Smooth muscle cell (in vitro differentiated cells): ENCODE measurements at regions not wholly inside any gene's neighbourhood (a gene's known extent, or its start where the extent isn't known, plus 50 kb on each side); places are given as distances from the start of the nearest gene placed in this dataset.

ENCODE experiments used
- DNase-seq: peaks from one replicate; lab custom pipeline; 2025; ENCODE audit not compliant: unreplicated experiment; lab: John Stamatoyannopoulos, UW
- H2AFZ ChIP-seq: fragments of 200-600 bp; sonication (generic); 2 replicates; pipeline ENCODE4 v1.6.0; 2016; ENCODE audit warnings: antibody characterized with exemption, low read depth, mild to moderate bottlenecking
- H3F3A ChIP-seq: fragments of 200-600 bp; sonication (generic); 2 replicates; pipeline ENCODE4 v1.6.0; 2017; ENCODE audit warnings: antibody characterized with exemption, low read depth
- H3K27ac ChIP-seq: fragments of 200-600 bp; sonication (generic); 2 replicates; pipeline ENCODE4 v1.5.1; 2016; ENCODE audit warnings: low read depth, mild to moderate bottlenecking
- H3K27me3 ChIP-seq: fragments of 200-600 bp; sonication (generic); 2 replicates; pipeline ENCODE4 v1.6.1; 2016; ENCODE audit warnings: low read depth, mild to moderate bottlenecking
- H3K36me3 ChIP-seq: fragments of 200-600 bp; sonication (generic); 2 replicates; pipeline ENCODE4 v1.5.1; 2016; ENCODE audit warnings: low read depth
- H3K4me1 ChIP-seq: fragments of 200-600 bp; sonication (generic); 2 replicates; pipeline ENCODE4 v1.5.1; 2016; ENCODE audit warnings: low read depth
- H3K4me2 ChIP-seq: fragments of 200-600 bp; sonication (generic); 2 replicates; pipeline ENCODE4 v1.6.0; 2016; ENCODE audit warnings: mild to moderate bottlenecking
- H3K4me3 ChIP-seq: fragments of 200-600 bp; sonication (generic); 2 replicates; pipeline ENCODE4 v1.5.1; 2016; ENCODE audit warnings: mild to moderate bottlenecking
- H3K79me2 ChIP-seq: fragments of 200-600 bp; sonication (generic); 2 replicates; pipeline ENCODE4 v1.6.0; 2016; ENCODE audit warnings: low read depth, mild to moderate bottlenecking
- H3K9ac ChIP-seq: fragments of 200-600 bp; sonication (generic); 2 replicates; pipeline ENCODE4 v1.6.0; 2016; ENCODE audit warnings: low read depth
- H3K9me3 ChIP-seq: fragments of 200-600 bp; sonication (generic); replicated peaks from 2 replicates; pipeline ENCODE4 v1.5.1; 2016; ENCODE audit warnings: low read depth
- H4K20me1 ChIP-seq: fragments of 200-600 bp; sonication (generic); 2 replicates; pipeline ENCODE4 v1.6.0; 2016; ENCODE audit warnings: low read depth
- CTCF ChIP-seq: fragments of 200-600 bp; sonication (generic); IDR thresholded peaks from 2 replicates; pipeline ENCODE4 v1.5.1; 2017; ENCODE audit warnings: borderline replicate concordance, mild to moderate bottlenecking, antibody characterized with exemption; ENCODE audit not compliant: insufficient read depth, poor library complexity, severe bottlenecking
- WGBS: methylation state at CpG from one replicate; pipeline ENCODE4 v1.1.7; 2016; ENCODE audit warnings: low lambda C conversion rate; 5-methylcytosine and 5-hydroxymethylcytosine counted together

GRCh38 chr13:76632401-76633044 lies 253.7 kb downstream of the KCTD12 start:
- Histone ChIP-seq H3K36me3 (no peaks in the 10 kb centered on the region), H3K9me3 (no peaks in the 10 kb centered on the region), H3K27ac (no peak overlapping the region), H3F3A (no peaks in the 10 kb centered on the region), H3K27me3 (no peaks in the 10 kb centered on the region), H3K9ac (no peak overlapping the region), H4K20me1 (no peaks in the 10 kb centered on the region), H3K4me1 (no peaks in the 10 kb centered on the region), H3K4me2 (no peak overlapping the region), H2AFZ (no peak overlapping the region), H3K4me3 (no peak overlapping the region), H3K79me2 (no peaks in the 10 kb centered on the region)
- DNase-seq = no peak
- no peak for TF ChIP-seq CTCF
- 82% methylated on average over 3 of the region's 3 CpGs for WGBS

- Histone ChIP-seq H2AFZ (no peak overlapping the region), H3K9ac (no peak overlapping the region), H3K4me1 (no peaks in the 10 kb centered on the region), H3K27me3 (peaks cover 5% of the 10 kb centered on the region), H3K79me2 (no peaks in the 10 kb centered on the region), H3K4me2 (no peak overlapping the region), H3F3A (no peaks in the 10 kb centered on the region), H3K27ac (no peak overlapping the region), H3K36me3 (no peaks in the 10 kb centered on the region), H3K9me3 (no peaks in the 10 kb centered on the region), H3K4me3 (no peak overlapping the region), H4K20me1 (no peaks in the 10 kb centered on the region)
- no peak for DNase-seq
- 78% methylated on average over 5 of the region's 5 CpGs for WGBS
- TF ChIP-seq CTCF = no peak
These were observed 255.5 kb downstream of the KCTD12 start for GRCh38 chr13:76630629-76631230.

- Histone ChIP-seq H3K4me1 (no peaks in the 10 kb centered on the region), H3K27ac (no peak overlapping the region), H3K27me3 (peaks cover 35% of the 10 kb centered on the region), H2AFZ (no peak overlapping the region), H4K20me1 (no peaks in the 10 kb centered on the region), H3F3A (no peaks in the 10 kb centered on the region), H3K36me3 (no peaks in the 10 kb centered on the region), H3K4me3 (no peak overlapping the region), H3K9me3 (no peaks in the 10 kb centered on the region), H3K4me2 (no peak overlapping the region), H3K79me2 (no peaks in the 10 kb centered on the region), H3K9ac (no peak overlapping the region)
- no peak for DNase-seq
- 88% methylated on average over 1 of the region's 1 CpG for WGBS
- TF ChIP-seq CTCF = no peak
These were observed 263.7 kb downstream of the KCTD12 start for GRCh38 chr13:76622315-76623040.
